ENCODE measurements at regions not wholly inside any gene's neighbourhood (a gene's known extent, or its start where the extent isn't known, plus 50 kb on each side); places are given as distances from the start of the nearest gene placed in this dataset.

DNA sequence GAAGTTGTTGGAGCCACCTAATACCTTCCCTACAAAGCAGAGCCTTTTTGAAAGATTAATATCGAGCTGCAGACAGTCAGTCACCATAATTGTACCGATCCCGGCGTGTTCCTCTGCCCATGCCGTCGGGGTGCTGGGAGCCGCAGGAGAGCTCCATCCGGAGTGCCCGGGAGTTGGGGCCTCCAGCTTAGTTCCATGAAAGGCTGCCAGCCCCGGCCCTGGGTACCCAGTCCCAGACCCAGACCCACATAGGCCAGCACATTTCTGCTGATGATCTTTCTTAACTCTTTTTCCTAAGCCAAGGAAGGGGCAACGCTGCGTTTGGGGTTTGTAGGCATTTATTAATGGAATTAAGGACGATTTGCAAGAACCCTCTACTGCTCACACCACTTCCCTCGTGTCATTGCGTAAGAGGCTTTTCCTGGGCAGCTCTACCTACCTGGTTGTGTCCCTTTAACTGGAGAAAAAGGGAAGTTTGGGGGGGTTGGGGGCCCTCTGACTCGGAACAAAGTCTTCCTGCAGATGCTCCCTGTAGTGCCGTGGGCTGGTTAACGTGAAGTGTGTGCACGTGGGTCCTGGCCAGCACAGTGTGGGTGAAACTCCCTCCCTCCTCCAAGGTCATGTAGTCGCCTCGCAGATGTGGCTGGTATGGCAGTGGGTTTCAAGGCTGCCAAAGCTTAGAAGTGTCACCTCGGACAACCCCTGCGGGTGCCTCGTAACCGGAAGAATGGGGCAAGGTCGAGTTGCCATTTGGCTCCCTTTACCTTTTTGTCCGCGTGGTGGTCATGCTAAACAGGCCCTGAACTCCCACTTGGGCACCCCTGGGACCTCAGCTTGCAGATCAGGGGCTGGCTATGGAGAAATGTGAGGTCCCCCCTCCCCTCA is 54.3 kb upstream of the APCDD1L start:
- peak; percentile 36 for DNase-seq (ENCODE audit: low spot score)
- intact Hi-C loops (cut with DNase I), result loop anchor here in 1 of 2 donors (10.0 kb wide), 1 partner anchor 55 kb away; the partner anchor contains the start of gene APCDD1L

DNA sequence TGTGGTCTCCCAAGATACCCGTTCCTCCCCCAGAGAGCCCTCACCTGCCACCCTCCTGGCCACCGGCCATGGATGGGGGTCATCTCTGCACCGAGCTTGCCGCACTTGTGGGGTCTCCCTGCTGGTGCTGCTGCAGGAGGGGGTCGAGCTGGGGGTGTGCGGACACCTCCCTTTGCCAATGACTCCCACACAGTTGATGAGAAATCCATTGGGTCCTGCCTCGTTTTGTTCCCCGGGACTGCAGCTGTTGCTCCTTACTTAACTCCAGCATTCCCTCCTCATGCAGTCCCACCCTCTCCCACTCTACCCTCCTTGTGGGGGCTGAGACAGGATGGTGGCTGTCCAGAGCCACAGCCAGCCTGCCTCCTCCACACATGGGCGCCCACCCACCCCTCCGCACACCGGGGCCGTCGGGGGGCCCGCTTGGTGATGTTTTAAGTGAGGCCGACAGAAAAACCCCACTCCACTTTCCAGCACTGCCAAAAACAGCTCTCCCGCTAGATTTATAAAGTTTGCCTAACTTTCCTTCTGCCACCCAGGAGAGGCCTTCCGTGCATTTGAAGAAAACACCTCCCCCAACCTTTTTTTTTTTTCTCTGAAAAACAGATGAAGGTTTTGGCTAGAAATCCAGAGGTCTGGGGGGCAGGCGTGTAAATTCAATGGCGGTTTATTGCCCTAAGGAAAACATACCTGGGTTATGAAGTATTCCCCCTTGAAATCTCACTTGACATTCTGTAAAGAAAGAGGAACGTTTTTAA is 53.5 kb upstream of the APCDD1L start:
- intact Hi-C loops (cut with DNase I), result no loop called here
- DNase-seq (ENCODE audit: low spot score), result peak; percentile 62

DNA sequence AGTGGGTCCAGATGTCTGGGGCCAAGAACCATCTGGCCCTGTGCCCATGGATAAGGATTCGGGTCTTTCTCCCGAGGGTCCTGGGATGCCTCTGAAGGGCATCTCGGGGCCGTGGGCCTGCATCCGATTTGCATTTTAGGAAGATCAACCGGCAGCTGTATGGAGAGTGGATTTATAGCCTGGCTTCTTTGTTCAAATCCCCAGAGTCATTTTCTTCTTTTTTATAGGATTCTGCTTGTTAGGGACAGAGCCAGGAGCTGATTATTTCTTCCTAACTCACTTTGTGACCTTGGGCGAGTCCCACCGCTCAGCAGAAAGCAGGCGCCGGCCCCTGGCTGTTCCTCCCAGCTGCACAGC is 52.9 kb upstream of the APCDD1L start:
- intact Hi-C loops (cut with DNase I), result no loop called here
- peak; percentile 34 for DNase-seq (ENCODE audit: low spot score)

DNA sequence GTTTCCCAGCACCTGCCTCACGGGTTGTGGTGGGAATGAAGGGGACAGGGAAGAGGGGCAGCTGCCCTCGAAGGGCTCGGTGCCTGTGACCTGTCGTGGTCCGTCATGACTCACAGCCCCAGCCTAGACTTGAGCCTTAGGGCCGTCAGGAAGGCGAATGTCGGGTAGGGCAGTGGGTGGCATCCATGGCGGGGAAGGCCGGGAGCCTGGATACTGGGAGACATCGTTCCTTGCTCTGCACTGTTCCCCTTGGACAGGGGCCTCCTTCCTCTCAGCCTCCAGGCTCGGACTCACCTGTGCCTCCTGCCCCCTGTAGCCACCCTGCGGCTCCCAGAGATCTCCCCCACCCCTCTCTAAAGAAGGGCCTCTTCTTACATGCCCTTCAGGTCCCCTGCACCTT is 52.2 kb upstream of the APCDD1L start:
- DNase-seq (ENCODE audit: low spot score), result peak; percentile 53
- intact Hi-C loops (cut with DNase I), result no loop called here

DNA sequence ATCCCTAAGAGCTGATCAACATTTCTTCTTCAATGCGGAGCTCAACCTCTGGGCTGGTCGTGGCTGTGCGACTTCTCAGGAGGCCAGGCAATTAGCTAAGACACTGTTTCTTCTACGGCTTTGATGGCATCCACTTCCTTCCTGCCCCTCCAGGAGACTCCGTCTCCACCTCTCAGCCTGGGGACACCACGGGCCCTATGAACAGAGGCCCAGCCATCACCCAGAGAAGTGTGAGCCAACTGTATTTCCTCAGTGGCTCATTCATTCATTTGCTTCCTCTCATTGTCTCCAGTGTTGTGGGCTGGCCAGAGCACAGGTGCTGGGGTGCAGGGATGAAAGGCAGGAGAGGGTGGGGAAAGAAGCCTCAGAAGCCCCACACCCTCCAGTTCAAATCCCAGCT is 51.8 kb upstream of the APCDD1L start:
- intact Hi-C loops (cut with DNase I), result no loop called here
- peak; percentile 26 for DNase-seq (ENCODE audit: low spot score)

DNA sequence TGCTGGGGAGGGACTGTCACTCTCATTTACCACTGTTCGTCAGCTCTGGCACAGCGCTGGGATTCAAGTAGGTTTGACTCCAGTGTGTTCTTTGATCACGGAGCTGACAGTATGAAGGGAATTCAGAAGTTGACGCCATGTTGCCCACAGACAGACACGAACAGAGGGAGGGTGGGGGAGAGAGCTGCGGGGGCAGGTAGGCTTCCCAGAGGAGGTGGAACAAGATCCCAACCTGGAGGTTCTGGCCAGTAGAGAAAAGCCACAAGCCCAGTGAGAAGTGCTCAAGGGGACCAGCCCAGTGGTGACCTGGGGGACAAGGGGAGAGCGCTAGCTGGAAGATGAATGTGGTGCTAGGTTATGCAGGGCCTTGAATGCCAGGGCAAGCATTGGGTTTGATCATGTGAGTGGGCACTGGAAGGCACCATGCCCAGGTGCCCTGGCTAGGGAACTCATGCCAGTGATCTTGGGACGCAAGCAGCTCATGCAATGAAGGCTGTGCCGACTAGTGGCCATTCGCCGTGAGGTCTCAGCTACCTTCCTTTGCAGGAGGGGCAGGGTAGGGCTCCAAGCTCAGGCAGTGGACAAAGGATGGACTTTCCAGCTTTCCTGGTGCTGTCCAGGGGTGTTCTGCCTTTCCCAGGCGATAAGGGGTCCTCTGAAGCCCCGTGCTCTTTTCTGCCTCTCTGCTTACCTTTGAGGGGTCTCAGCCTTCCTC is 50.4 kb upstream of the APCDD1L start:
- DNase-seq (ENCODE audit: low spot score), result no peak
- intact Hi-C loops (cut with DNase I), result no loop called here

All from posterior vena cava (tissue), 2 donors.